ENCODE measurements at regions not wholly inside any gene's neighbourhood (a gene's known extent, or its start where the extent isn't known, plus 50 kb on each side); places are given as distances from the start of the nearest gene placed in this dataset.

DNA sequence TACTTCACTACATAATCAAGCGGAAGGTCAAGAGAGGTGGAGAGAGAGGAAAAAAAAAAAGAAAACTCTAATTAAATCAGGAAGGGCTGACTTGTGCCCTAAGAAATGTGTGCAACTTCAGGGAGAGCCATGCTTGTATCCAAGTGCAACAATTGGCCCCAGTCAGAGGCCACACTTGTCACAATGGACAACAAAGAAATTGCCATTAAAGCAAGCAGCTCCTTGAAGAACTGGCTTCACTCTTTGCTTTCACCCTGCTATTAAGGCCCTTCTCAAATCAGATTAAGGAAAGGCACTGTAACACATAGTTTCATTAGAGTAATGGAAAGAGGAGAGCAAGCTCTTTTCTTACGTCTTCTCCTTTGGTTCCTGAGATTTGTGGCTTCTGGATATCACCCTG, 480.9 kb upstream of the WWC1 start:
- TF ChIP-seq EZH2 (IDR thresholded peaks at IDR 0.05): no peak
- TF ChIP-seq POLR2AphosphoS5 (IDR thresholded peaks at IDR 0.05; ENCODE audit: borderline replicate concordance, low read depth, low read length): no peak
